HAP-1 (cell line): ENCODE measurements at regions not wholly inside any gene's neighbourhood (a gene's known extent, or its start where the extent isn't known, plus 50 kb on each side); places are given as distances from the start of the nearest gene placed in this dataset.
"Not testable (repeated sequence)": the region's sequence is repeated elsewhere in the genome, so short reads cannot be mapped to it uniquely, and the experiment has no call there.

Experiments used
- DNase-seq, 2 experiments: peaks; one replicate each; pipeline ENCODE4 v3.0.0-alpha.2; 2016 to 2020; ENCODE audit warnings: low spot score in 2 of 2
- H3K27me3 ChIP-seq: fragments of 250-450 bp; sonication (Bioruptor Pico); 2 replicates; pipeline ENCODE4 v1.5.1; 2020; ENCODE audit warnings: low read depth, mild to moderate bottlenecking, moderate library complexity
- H3K36me3 ChIP-seq: fragments of 250-450 bp; sonication (Bioruptor Pico); replicated peaks from 2 replicates; pipeline ENCODE4 v1.5.1; 2020; ENCODE audit warnings: mild to moderate bottlenecking
- H3K4me1 ChIP-seq: fragments of 250-450 bp; sonication (Bioruptor Pico); 2 replicates; pipeline ENCODE4 v1.5.1; 2020; ENCODE audit warnings: mild to moderate bottlenecking
- H3K4me3 ChIP-seq: fragments of 250-450 bp; sonication (Bioruptor Pico); 2 replicates; pipeline ENCODE4 v1.5.1; 2020; ENCODE audit warnings: mild to moderate bottlenecking, moderate library complexity
- H3K9me3 ChIP-seq: fragments of 250-450 bp; sonication (Bioruptor Pico); 2 replicates; pipeline ENCODE4 v1.5.1; 2020; ENCODE audit warnings: mild to moderate bottlenecking, moderate library complexity
- in situ Hi-C: fragments of 300-500 bp; cut with MboI; formaldehyde crosslinking; loops from 3 replicates; pipeline ENCODE4 v1.14.3; 2020; ENCODE audit warnings: low sequenced_read_pairs, inconsistent platforms, mixed read lengths

- in situ Hi-C loops: no loop called here
- Histone ChIP-seq H3K36me3 (no peaks in the 10 kb centered on the region), H3K4me1 (peaks cover 9% of the 10 kb centered on the region), H3K27me3 (no peaks in the 10 kb centered on the region), H3K4me3 (no peak overlapping the region), H3K9me3 (no peaks in the 10 kb centered on the region)
- peak; percentile 55 to 88 for DNase-seq
Measured at GRCh38 chr6:16885411-16886160, 124.3 kb upstream of the ATXN1 start.

- Histone ChIP-seq H3K9me3 (no peaks in the 10 kb centered on the region), H3K36me3 (no peaks in the 10 kb centered on the region), H3K27me3 (no peaks in the 10 kb centered on the region), H3K4me3 (no peak overlapping the region), H3K4me1 (peaks cover 9% of the 10 kb centered on the region)
- DNase-seq: peak; percentile 15 to 78
- in situ Hi-C loops: no loop called here
Measured at GRCh38 chr6:16884526-16884925, 123.3 kb upstream of the ATXN1 start.

GRCh38 chr6:16883414-16883813 lies 122.2 kb upstream of the ATXN1 start:
- in situ Hi-C loops: no loop called here
- no peaks in the 10 kb centered on the region for H3K9me3 ChIP-seq
- H3K27me3 ChIP-seq: no peaks in the 10 kb centered on the region; the same call in 1 of the 2 replicates
- no peak overlapping the region for H3K4me3 ChIP-seq
- H3K36me3 ChIP-seq: no peaks in the 10 kb centered on the region
- no peak for DNase-seq
- peaks cover 9% of the 10 kb centered on the region for H3K4me1 ChIP-seq

GRCh38 chr6:16882230-16882629 lies 121.0 kb upstream of the ATXN1 start:
- DNase-seq: no peak
- no peaks in the 10 kb centered on the region for H3K36me3 ChIP-seq
- in situ Hi-C loops: no loop called here
- H3K9me3 ChIP-seq: no peaks in the 10 kb centered on the region
- no peaks in the 10 kb centered on the region; the same call in 1 of the 2 replicates for H3K27me3 ChIP-seq
- peaks cover 9% of the 10 kb centered on the region for H3K4me1 ChIP-seq
- H3K4me3 ChIP-seq: no peak overlapping the region

- H3K4me1 ChIP-seq, H3K9me3 ChIP-seq, in situ Hi-C loops, H3K27me3 ChIP-seq, DNase-seq, H3K36me3 ChIP-seq, H3K4me3 ChIP-seq: not testable (repeated sequence)
Measured at GRCh38 chr6:16876852-16877251, 115.6 kb upstream of the ATXN1 start.

GRCh38 chr6:16876201-16876600 lies 114.9 kb upstream of the ATXN1 start:
- Histone ChIP-seq H3K9me3 (no peaks in the 10 kb centered on the region), H3K36me3 (no peaks in the 10 kb centered on the region), H3K4me3 (no peak overlapping the region), H3K27me3 (peaks cover 8% of the 10 kb centered on the region), H3K4me1 (no peaks in the 10 kb centered on the region)
- DNase-seq: no peak
- in situ Hi-C loops: no loop called here

- H3K4me1 ChIP-seq: no peaks in the 10 kb centered on the region
- H3K4me3 ChIP-seq: no peak overlapping the region
- no peaks in the 10 kb centered on the region for H3K36me3 ChIP-seq
- no peaks in the 10 kb centered on the region for H3K9me3 ChIP-seq
- peaks cover 8% of the 10 kb centered on the region for H3K27me3 ChIP-seq
- in situ Hi-C loops: no loop called here
- DNase-seq: no peak
Measured at GRCh38 chr6:16873698-16874097, 112.4 kb upstream of the ATXN1 start.

- in situ Hi-C loops: no loop called here
- Histone ChIP-seq H3K9me3 (no peaks in the 10 kb centered on the region), H3K36me3 (no peaks in the 10 kb centered on the region), H3K4me1 (no peaks in the 10 kb centered on the region), H3K4me3 (no peak overlapping the region), H3K27me3 (peaks cover 8% of the 10 kb centered on the region; the same call in 1 of the 2 replicates)
- DNase-seq: no peak
Measured at GRCh38 chr6:16872543-16873235, 111.4 kb upstream of the ATXN1 start.

- in situ Hi-C loops: no loop called here
- no peaks in the 10 kb centered on the region for H3K36me3 ChIP-seq
- DNase-seq: no peak
- no peaks in the 10 kb centered on the region for H3K4me1 ChIP-seq
- H3K4me3 ChIP-seq: no peak overlapping the region
- peaks cover 8% of the 10 kb centered on the region; the same call in 1 of the 2 replicates for H3K27me3 ChIP-seq
- H3K9me3 ChIP-seq: no peaks in the 10 kb centered on the region
Measured at GRCh38 chr6:16871047-16871446, 109.8 kb upstream of the ATXN1 start.

- no peak overlapping the region for H3K4me3 ChIP-seq
- H3K4me1 ChIP-seq: no peaks in the 10 kb centered on the region
- H3K9me3 ChIP-seq: no peaks in the 10 kb centered on the region
- in situ Hi-C loops: no loop called here
- peaks cover 4% of the 10 kb centered on the region; the same call in 1 of the 2 replicates for H3K27me3 ChIP-seq
- H3K36me3 ChIP-seq: no peaks in the 10 kb centered on the region
- no peak for DNase-seq
Measured at GRCh38 chr6:16868968-16869367, 107.7 kb upstream of the ATXN1 start.

GRCh38 chr6:16857969-16858592 lies 96.8 kb upstream of the ATXN1 start:
- Histone ChIP-seq H3K36me3 (no peaks in the 10 kb centered on the region), H3K27me3 (peaks cover 5% of the 10 kb centered on the region; the same call in 1 of the 2 replicates), H3K4me1 (no peaks in the 10 kb centered on the region), H3K4me3 (no peak overlapping the region), H3K9me3 (no peaks in the 10 kb centered on the region)
- DNase-seq: no peak
- in situ Hi-C loops: no loop called here

- Histone ChIP-seq H3K9me3 (no peaks in the 10 kb centered on the region), H3K4me1 (peaks cover 4% of the 10 kb centered on the region), H3K27me3 (peaks cover 5% of the 10 kb centered on the region; the same call in 1 of the 2 replicates), H3K4me3 (no peak overlapping the region), H3K36me3 (no peaks in the 10 kb centered on the region)
- DNase-seq: no peak
- in situ Hi-C loops: no loop called here
Measured at GRCh38 chr6:16855460-16855859, 94.2 kb upstream of the ATXN1 start.

GRCh38 chr6:16854986-16855385 lies 93.7 kb upstream of the ATXN1 start:
- peaks cover 6% of the 10 kb centered on the region for H3K4me1 ChIP-seq
- no peaks in the 10 kb centered on the region for H3K36me3 ChIP-seq
- no peak for DNase-seq
- no peaks in the 10 kb centered on the region for H3K9me3 ChIP-seq
- H3K27me3 ChIP-seq: peaks cover 5% of the 10 kb centered on the region; the same call in 1 of the 2 replicates
- in situ Hi-C loops: no loop called here
- H3K4me3 ChIP-seq: no peak overlapping the region

GRCh38 chr6:16852671-16853070 lies 91.4 kb upstream of the ATXN1 start:
- H3K27me3 ChIP-seq: peaks cover 7% of the 10 kb centered on the region
- no peaks in the 10 kb centered on the region for H3K9me3 ChIP-seq
- H3K4me3 ChIP-seq: no peak overlapping the region
- no peak for DNase-seq
- H3K4me1 ChIP-seq: peaks cover 6% of the 10 kb centered on the region
- in situ Hi-C loops: no loop called here
- H3K36me3 ChIP-seq: no peaks in the 10 kb centered on the region
